SK-N-SH (cell line): ENCODE measurements at regions not wholly inside any gene's neighbourhood (a gene's known extent, or its start where the extent isn't known, plus 50 kb on each side); places are given as distances from the start of the nearest gene placed in this dataset.

Experiments
- EP300 ChIP-seq, 2 experiments: IDR thresholded peaks; 2 replicates each; pipeline versions ENCODE4 v1.4.0 to v1.6.1; 2012; ENCODE audit warnings: borderline replicate concordance in 1 of 2, low read depth in 1 of 2, low read length in 1 of 2
- GATA2 ChIP-seq: sonication (generic); formaldehyde crosslinking; IDR thresholded peaks from 2 replicates; pipeline ENCODE4 v1.5.0; 2020; ENCODE audit warnings: mild to moderate bottlenecking, missing genetic modification reagents
- JUND ChIP-seq: IDR thresholded peaks from 2 replicates; pipeline ENCODE4 v1.4.0; 2012
- MXI1 ChIP-seq: IDR thresholded peaks from 2 replicates; pipeline ENCODE4 v1.6.1; 2012; ENCODE audit warnings: mild to moderate bottlenecking, low read depth, low read length, improper control_type of control experiment
- NRF1 ChIP-seq: IDR thresholded peaks from 2 replicates; pipeline ENCODE4 v1.6.1; 2012; ENCODE audit warnings: low read depth, mild to moderate bottlenecking, low read length
- POLR2AphosphoS5 ChIP-seq: IDR thresholded peaks from 2 replicates; pipeline ENCODE4 v1.6.1; 2012; ENCODE audit warnings: low read depth, low read length
- RAD21 ChIP-seq: IDR thresholded peaks from 2 replicates; pipeline ENCODE4 v1.6.1; 2012; ENCODE audit warnings: mild to moderate bottlenecking, low read length
- REST ChIP-seq: IDR thresholded peaks from 2 replicates; pipeline ENCODE4 v1.6.1; 2012; ENCODE audit warnings: mild to moderate bottlenecking, low read depth, low read length, moderate library complexity
- RFX5 ChIP-seq: IDR thresholded peaks from 2 replicates; pipeline ENCODE4 v1.6.1; 2012; ENCODE audit warnings: mild to moderate bottlenecking, improper control_type of control experiment, low read length
- SIN3A ChIP-seq: IDR thresholded peaks from 2 replicates; pipeline ENCODE4 v1.6.1; 2012; ENCODE audit warnings: low read depth, mild to moderate bottlenecking, low read length, moderate library complexity, borderline replicate concordance
- TAF1 ChIP-seq: IDR thresholded peaks from 2 replicates; pipeline ENCODE4 v1.6.1; 2012; ENCODE audit warnings: low read depth, mild to moderate bottlenecking, low read length, moderate library complexity, borderline replicate concordance
- TF ChIP-seq, protein P1 (sequence below): fragments of 200-600 bp; sonication (generic); IDR thresholded peaks from 2 replicates; pipeline ENCODE4 v1.6.1; 2017; ENCODE audit warnings: antibody characterized with exemption, mild to moderate bottlenecking, moderate library complexity
- TF ChIP-seq, protein P2 (sequence below): fragments of 150-350 bp; IDR thresholded peaks from 2 replicates; pipeline ENCODE4 v1.6.1; 2017; ENCODE audit warnings: antibody characterized with exemption, low read length, low read depth, borderline replicate concordance
- TF ChIP-seq, protein P3 (sequence below): IDR thresholded peaks from 2 replicates; pipeline ENCODE4 v1.4.0; 2012; ENCODE audit warnings: low read depth

GRCh38 chr18:24982831-24983230 is 369.1 kb downstream of the ZNF521 start:
- TF ChIP-seq, protein P1, sequence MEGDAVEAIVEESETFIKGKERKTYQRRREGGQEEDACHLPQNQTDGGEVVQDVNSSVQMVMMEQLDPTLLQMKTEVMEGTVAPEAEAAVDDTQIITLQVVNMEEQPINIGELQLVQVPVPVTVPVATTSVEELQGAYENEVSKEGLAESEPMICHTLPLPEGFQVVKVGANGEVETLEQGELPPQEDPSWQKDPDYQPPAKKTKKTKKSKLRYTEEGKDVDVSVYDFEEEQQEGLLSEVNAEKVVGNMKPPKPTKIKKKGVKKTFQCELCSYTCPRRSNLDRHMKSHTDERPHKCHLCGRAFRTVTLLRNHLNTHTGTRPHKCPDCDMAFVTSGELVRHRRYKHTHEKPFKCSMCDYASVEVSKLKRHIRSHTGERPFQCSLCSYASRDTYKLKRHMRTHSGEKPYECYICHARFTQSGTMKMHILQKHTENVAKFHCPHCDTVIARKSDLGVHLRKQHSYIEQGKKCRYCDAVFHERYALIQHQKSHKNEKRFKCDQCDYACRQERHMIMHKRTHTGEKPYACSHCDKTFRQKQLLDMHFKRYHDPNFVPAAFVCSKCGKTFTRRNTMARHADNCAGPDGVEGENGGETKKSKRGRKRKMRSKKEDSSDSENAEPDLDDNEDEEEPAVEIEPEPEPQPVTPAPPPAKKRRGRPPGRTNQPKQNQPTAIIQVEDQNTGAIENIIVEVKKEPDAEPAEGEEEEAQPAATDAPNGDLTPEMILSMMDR = no peak
- no peak for TF ChIP-seq POLR2AphosphoS5
- TF ChIP-seq TAF1 = no peak
- TF ChIP-seq RFX5 = no peak
- TF ChIP-seq EP300 (IDR thresholded peaks at IDR 0.05; ENCODE audit: borderline replicate concordance in 1 of 2, low read depth in 1 of 2, low read length in 1 of 2) = no peak
- TF ChIP-seq, protein P2, sequence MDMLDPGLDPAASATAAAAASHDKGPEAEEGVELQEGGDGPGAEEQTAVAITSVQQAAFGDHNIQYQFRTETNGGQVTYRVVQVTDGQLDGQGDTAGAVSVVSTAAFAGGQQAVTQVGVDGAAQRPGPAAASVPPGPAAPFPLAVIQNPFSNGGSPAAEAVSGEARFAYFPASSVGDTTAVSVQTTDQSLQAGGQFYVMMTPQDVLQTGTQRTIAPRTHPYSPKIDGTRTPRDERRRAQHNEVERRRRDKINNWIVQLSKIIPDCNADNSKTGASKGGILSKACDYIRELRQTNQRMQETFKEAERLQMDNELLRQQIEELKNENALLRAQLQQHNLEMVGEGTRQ = no peak
- TF ChIP-seq, protein P3, sequence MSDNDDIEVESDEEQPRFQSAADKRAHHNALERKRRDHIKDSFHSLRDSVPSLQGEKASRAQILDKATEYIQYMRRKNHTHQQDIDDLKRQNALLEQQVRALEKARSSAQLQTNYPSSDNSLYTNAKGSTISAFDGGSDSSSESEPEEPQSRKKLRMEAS = no peak
- TF ChIP-seq NRF1 = no peak
- TF ChIP-seq GATA2 (CRISPR knock-in tag) = no peak
- 0 out of 2 replicates have a peak, but pooled peaks have one; percentile 11 for TF ChIP-seq JUND
- TF ChIP-seq MXI1 = no peak
- TF ChIP-seq REST = no peak
- TF ChIP-seq RAD21 = no peak
- no peak for TF ChIP-seq SIN3A
